AG09309 (cell line): ENCODE measurements at regions not wholly inside any gene's neighbourhood (a gene's known extent, or its start where the extent isn't known, plus 50 kb on each side); places are given as distances from the start of the nearest gene placed in this dataset.

ENCODE experiments used
- DNase-seq: peaks from one replicate; pipeline ENCODE4 v3.0.0-alpha.2; 2010; ENCODE audit warnings: low read depth
- H3K4me3 ChIP-seq: 2 replicates; pipeline ENCODE4 v1.5.1; 2011; ENCODE audit warnings: mild to moderate bottlenecking, low read depth, low read length, moderate library complexity; ENCODE audit not compliant: control insufficient read depth
- TF ChIP-seq, protein P1 (sequence below): IDR thresholded peaks from 2 replicates; pipeline ENCODE4 v1.5.1; 2011; ENCODE audit warnings: mild to moderate bottlenecking, low read depth, low read length, inconsistent platforms; ENCODE audit not compliant: insufficient read depth, control insufficient read depth; ENCODE audit errors: missing control alignments

DNA sequence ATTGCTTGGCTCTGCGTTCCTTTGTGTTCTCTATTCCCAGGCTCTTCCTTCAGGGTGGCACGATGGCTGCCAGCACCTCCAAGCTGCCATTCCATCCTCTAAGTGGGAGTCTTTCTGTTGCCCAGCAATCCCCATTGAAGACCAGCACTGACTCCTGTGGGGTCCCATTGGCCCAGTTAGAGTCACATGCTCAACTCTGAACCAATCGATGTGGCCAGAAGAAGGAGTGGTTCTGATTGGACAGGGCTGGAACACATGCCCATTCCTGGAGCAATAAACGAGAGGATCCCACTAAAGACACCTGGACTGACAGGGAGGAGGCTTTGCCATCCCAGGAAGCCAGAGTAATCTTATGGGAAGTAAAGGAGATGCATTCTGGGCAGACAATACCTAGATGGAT, 97.2 kb upstream of the IGSF21 start:
- no peak for DNase-seq
- no peak overlapping the region for H3K4me3 ChIP-seq
- TF ChIP-seq, protein P1, sequence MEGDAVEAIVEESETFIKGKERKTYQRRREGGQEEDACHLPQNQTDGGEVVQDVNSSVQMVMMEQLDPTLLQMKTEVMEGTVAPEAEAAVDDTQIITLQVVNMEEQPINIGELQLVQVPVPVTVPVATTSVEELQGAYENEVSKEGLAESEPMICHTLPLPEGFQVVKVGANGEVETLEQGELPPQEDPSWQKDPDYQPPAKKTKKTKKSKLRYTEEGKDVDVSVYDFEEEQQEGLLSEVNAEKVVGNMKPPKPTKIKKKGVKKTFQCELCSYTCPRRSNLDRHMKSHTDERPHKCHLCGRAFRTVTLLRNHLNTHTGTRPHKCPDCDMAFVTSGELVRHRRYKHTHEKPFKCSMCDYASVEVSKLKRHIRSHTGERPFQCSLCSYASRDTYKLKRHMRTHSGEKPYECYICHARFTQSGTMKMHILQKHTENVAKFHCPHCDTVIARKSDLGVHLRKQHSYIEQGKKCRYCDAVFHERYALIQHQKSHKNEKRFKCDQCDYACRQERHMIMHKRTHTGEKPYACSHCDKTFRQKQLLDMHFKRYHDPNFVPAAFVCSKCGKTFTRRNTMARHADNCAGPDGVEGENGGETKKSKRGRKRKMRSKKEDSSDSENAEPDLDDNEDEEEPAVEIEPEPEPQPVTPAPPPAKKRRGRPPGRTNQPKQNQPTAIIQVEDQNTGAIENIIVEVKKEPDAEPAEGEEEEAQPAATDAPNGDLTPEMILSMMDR = no peak

DNA sequence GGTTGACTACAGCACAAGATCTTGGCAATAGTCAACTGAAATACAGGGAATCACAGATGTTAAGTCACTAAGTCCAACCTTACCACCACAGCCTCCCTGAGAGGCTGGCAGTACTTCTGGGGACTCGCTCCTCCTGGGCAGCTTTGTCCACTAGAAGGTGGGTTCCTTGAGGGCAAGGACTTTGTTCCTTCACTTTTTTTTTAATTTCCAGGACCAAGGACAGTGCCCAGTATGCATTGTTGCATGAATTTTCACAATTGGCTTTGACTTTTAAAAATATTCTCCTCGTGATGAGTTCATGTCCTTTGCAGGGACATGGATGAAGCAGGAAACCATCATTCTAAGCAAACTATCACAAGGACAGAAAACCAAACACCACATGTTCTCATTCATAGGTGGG, 96.7 kb upstream of the IGSF21 start:
- TF ChIP-seq, protein P1 = no peak
- H3K4me3 ChIP-seq = no peak overlapping the region
- no peak for DNase-seq

DNA sequence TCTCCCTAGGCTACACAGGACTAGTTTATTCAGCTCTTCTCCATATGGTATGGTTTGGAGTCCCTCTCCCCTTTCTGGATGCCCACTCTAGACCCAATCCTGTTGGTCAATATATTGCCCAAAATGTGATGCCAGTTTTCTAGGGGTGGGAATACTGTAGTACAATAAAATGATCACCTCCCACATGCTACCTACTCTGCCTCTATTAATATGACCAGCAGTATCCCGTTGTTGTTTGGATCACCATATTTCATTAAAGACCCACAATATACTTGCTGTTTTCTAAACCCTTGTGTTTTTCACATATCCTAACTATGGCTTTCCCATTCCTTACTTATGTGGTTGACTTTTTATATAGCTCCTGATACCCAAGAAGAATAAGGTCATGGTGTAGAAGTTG, 95.9 kb upstream of the IGSF21 start:
- TF ChIP-seq, protein P1 = no peak
- DNase-seq = no peak
- H3K4me3 ChIP-seq = no peak overlapping the region

DNA sequence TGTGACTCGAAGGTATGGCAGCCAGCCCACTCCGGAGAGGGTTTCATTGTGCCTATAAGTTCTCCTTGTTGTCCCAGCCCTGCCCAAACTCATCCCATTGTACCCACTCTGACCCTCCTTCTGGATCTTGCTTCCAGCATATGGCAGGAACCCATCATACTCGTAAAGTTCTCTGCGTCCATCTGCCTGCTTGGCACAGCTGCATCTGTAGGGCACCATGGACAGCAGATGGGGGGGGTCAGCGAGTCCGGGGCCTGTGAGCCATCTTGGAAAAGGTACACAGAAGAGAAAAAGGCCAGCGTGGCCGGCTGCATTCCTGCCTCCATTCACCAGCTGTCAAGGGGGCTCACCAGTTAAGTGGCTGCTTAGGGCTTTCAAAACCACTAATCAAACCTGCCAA, 94.9 kb upstream of the IGSF21 start:
- H3K4me3 ChIP-seq = no peak overlapping the region
- TF ChIP-seq, protein P1 = no peak
- DNase-seq = no peak

DNA sequence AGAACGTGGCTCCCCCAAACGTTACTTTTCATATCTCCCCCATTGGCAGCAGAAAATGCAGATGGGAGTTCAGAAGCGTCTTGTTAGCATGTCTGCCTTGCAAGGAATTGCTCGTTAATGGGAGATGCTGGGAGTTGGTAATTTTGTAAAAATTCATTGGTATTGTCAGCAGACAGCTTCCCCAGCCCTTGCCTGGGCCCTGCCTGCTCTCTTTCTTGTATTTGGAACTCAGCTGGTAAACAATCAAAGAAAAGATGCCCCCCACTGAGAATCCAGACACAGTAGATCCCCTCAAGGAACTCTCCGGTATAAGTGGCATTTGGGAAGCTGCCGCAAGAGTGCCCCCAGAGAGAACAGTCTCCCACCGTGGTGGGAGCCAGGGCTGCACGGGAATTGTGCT, 94.4 kb upstream of the IGSF21 start:
- TF ChIP-seq, protein P1 = no peak
- H3K4me3 ChIP-seq = no peak overlapping the region
- DNase-seq = no peak

DNA sequence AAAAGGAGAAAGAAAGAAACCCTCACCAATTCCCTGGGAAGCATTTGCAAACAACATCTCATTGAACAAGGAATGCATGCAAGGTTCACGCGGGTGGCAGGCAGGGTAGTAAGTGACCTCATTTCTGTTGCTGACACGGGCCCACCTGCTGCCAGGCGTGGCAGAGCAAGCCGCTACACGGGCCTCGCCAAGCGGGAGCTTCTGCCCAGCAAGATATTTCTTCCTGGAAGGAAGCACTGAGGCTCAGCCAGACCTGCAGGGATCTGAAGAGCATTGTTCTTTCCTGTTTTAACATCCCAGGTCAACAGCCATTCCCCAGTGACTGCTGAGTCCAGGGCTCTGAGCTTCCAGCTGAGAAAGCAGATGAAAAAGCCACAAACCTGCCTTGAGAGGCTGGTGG, 91.9 kb upstream of the IGSF21 start:
- no peak overlapping the region for H3K4me3 ChIP-seq
- TF ChIP-seq, protein P1 = no peak
- no peak for DNase-seq

DNA sequence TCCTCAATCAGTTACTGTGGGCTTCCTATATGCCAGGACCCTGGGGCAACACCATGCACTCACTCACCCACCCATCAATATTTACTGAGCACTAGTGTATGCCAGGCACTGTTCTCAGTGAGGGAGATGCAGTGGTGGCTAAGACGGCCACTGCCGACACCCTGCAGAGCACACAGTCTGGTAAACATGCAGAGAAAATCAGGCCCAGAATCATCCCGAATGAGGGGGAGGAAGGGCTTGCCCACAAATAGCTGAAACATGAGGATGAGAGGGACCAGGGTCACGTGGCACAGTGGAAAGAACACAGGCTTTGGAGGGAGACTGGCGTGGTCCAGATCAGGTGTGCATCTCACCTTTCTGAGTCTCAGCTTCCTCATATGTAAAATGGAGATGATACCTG, 89.2 kb upstream of the IGSF21 start:
- no peak overlapping the region for H3K4me3 ChIP-seq
- no peak for DNase-seq
- TF ChIP-seq, protein P1 = no peak
